A673 (cell line): ENCODE measurements at regions not wholly inside any gene's neighbourhood (a gene's known extent, or its start where the extent isn't known, plus 50 kb on each side); places are given as distances from the start of the nearest gene placed in this dataset.

Source experiments
- BruUV-seq: library from RNA; stranded (reverse); fragments of 400-500 nt; replicated peaks from 2 replicates; lab custom pipeline; 2021; lab: Mats Ljungman, UMichigan
- CTCF ChIA-PET: fragments of 300-600 bp; sonication (Branson Sonifier 250); formaldehyde crosslinking; loops from one replicate; lab custom pipeline; 2022; ENCODE audit warnings: antibody characterized with exemption; lab: Charles Lee
- POLR2A ChIA-PET: fragments of 300-600 bp; sonication (Branson Sonifier 250); formaldehyde crosslinking; loops from one replicate; lab custom pipeline; 2022; ENCODE audit warnings: antibody characterized with exemption; ENCODE audit not compliant: low non-redundant PET; lab: Charles Lee
- DNase-seq: peaks from one replicate; pipeline ENCODE4 v3.0.0-alpha.2; 2015; ENCODE audit warnings: low spot score
- H3K27ac ChIP-seq: fragments of 200-600 bp; sonication (generic); 2 replicates; pipeline ENCODE4 v1.5.1; 2016; ENCODE audit warnings: mixed run types, low read depth, mild to moderate bottlenecking, mixed read lengths, antibody characterized with exemption, low read length; ENCODE audit not compliant: poor library complexity, severe bottlenecking
- H3K27me3 ChIP-seq: fragments of 200-600 bp; sonication (generic); replicated peaks from 2 replicates; pipeline ENCODE4 v1.6.1; 2017; ENCODE audit warnings: mixed run types, low read depth, mild to moderate bottlenecking, mixed read lengths, antibody characterized with exemption, low read length; ENCODE audit not compliant: insufficient read depth, poor library complexity
- H3K36me3 ChIP-seq: fragments of 200-600 bp; sonication (generic); 2 replicates; pipeline ENCODE4 v1.6.1; 2016; ENCODE audit warnings: mixed run types, mild to moderate bottlenecking, mixed read lengths, antibody characterized with exemption, low read length; ENCODE audit not compliant: insufficient read depth, poor library complexity, severe bottlenecking
- H3K4me1 ChIP-seq: fragments of 200-600 bp; sonication (generic); 2 replicates; pipeline ENCODE4 v1.6.1; 2017; ENCODE audit warnings: mixed run types, mild to moderate bottlenecking, mixed read lengths, antibody characterized with exemption, low read length; ENCODE audit not compliant: insufficient read depth, poor library complexity, severe bottlenecking
- H3K4me3 ChIP-seq: fragments of 200-600 bp; sonication (generic); 2 replicates; pipeline ENCODE4 v1.5.1; 2016; ENCODE audit warnings: low read depth, mixed run types, mild to moderate bottlenecking, mixed read lengths, low read length; ENCODE audit not compliant: poor library complexity, severe bottlenecking
- H3K9me3 ChIP-seq: fragments of 200-600 bp; sonication (generic); 2 replicates; pipeline ENCODE4 v1.6.1; 2016; ENCODE audit warnings: mixed run types, low read depth, mild to moderate bottlenecking, mixed read lengths, antibody characterized with exemption, low read length; ENCODE audit not compliant: poor library complexity, severe bottlenecking
- CTCF ChIP-seq: fragments of 300-800, 200-600 bp; sonication (generic); conservative IDR thresholded peaks from 2 replicates; pipeline ENCODE4 v1.5.1; 2017; ENCODE audit warnings: low read depth, mild to moderate bottlenecking, antibody characterized with exemption, low read length, moderate library complexity, mixed read lengths
- EZH2 ChIP-seq: fragments of 200-600 bp; sonication (generic); IDR thresholded peaks from 2 replicates; pipeline ENCODE4 v1.6.1; 2017; ENCODE audit warnings: borderline replicate concordance, low read depth, mild to moderate bottlenecking, mixed read lengths, antibody characterized with exemption, low read length; ENCODE audit not compliant: poor library complexity, severe bottlenecking
- intact Hi-C: fragments of 100-400 bp; cut with micrococcal nuclease; formaldehyde crosslinking; loops from one replicate; pipeline ENCODE4 v1.10.0; 2022; ENCODE audit not compliant: unreplicated experiment

DNA sequence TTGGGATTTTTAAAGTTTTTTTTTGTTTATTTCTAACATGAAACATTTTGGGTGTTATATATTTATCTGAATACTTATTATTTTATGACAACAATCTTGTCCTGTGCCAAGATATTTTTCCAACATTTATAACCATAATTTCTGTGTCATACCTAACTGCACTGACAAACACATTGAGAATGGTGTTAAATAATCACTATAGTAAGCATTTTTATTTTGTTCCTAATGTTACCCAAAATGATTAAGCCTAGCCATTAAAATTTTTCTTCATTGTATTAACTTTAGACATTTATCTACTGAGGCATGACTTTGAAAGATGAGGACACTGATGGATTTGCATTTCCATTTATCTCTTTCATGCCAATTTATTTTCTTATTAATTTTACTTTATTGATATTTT lies 91.6 kb upstream of the STK32A start:
- BruUV-seq = no TSS peak
- Histone ChIP-seq H3K4me3 (no peak overlapping the region), H3K4me1 (no peaks in the 10 kb centered on the region), H3K27me3 (no peaks in the 10 kb centered on the region), H3K9me3 (peaks cover 4% of the 10 kb centered on the region), H3K36me3 (no peaks in the 10 kb centered on the region), H3K27ac (no peak overlapping the region)
- ChIA-PET POLR2A (no interaction called here), CTCF (no interaction called here)
- DNase-seq = no peak
- intact Hi-C loops = no loop called here
- TF ChIP-seq CTCF = no peak
- TF ChIP-seq EZH2 = no peak

GRCh38 chr5:147145328-147145727 lies 89.5 kb upstream of the STK32A start:
- DNase-seq = no peak
- no peaks in the 10 kb centered on the region for H3K4me1 ChIP-seq
- H3K9me3 ChIP-seq = no peaks in the 10 kb centered on the region
- BruUV-seq = no TSS peak
- ChIA-PET POLR2A (no interaction called here), CTCF (interaction anchor here (0.6 kb wide), 1 partner anchor 415 kb away, joined by 3 read pairs; no protein-coding TSS in a partner anchor)
- no peak overlapping the region for H3K27ac ChIP-seq
- H3K27me3 ChIP-seq = no peaks in the 10 kb centered on the region
- TF ChIP-seq EZH2 = no peak
- TF ChIP-seq CTCF = no peak
- H3K4me3 ChIP-seq = no peak overlapping the region
- intact Hi-C loops = no loop called here
- H3K36me3 ChIP-seq = no peaks in the 10 kb centered on the region

DNA sequence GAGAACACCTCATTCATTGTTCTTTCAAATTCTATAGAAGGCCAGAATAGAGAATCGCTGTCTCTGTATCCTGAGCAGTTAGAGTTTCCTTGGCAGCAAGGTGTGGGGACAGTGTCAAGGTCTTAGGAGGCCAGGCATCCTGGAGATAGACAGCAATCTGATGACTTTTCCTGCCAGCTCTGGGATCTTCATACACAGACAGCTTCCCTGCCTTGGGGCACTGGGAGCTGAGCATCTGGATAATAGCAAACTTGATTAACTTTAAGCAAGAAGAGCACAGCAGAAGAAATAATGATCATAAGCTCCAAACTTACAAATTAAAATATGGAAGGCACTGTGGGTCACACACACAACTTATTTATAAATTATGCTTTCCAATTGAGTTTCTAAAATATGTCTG lies 86.1 kb upstream of the STK32A start:
- Histone ChIP-seq H3K9me3 (no peaks in the 10 kb centered on the region), H3K4me1 (no peaks in the 10 kb centered on the region), H3K27ac (no peak overlapping the region), H3K27me3 (no peaks in the 10 kb centered on the region), H3K36me3 (no peaks in the 10 kb centered on the region), H3K4me3 (no peak overlapping the region)
- TF ChIP-seq CTCF (no peak), EZH2 (no peak)
- no TSS peak for BruUV-seq
- ChIA-PET CTCF (no interaction called here), POLR2A (no interaction called here)
- DNase-seq = no peak
- intact Hi-C loops = no loop called here
